ENCODE measurements at regions not wholly inside any gene's neighbourhood (a gene's known extent, or its start where the extent isn't known, plus 50 kb on each side); places are given as distances from the start of the nearest gene placed in this dataset.

GRCh38 chr2:199019898-199020507 lies 437.7 kb downstream of the SATB2 start:
- no peak overlapping the region for H3K4me3 ChIP-seq (ENCODE audit: low read depth, low read length)
- TF ChIP-seq CTCF (IDR thresholded peaks at IDR 0.05; ENCODE audit: insufficient read depth, low read depth, low read length), result peak; percentile 56
- peak; percentile 33 for DNase-seq (ENCODE audit: low read depth)

GRCh38 chr2:199018826-199019225 lies 438.9 kb downstream of the SATB2 start:
- no peak overlapping the region for H3K4me3 ChIP-seq (ENCODE audit: low read depth, low read length)
- peak; percentile 34 for DNase-seq (ENCODE audit: low read depth)
- TF ChIP-seq CTCF (IDR thresholded peaks at IDR 0.05; ENCODE audit: insufficient read depth, low read depth, low read length), result no peak

GRCh38 chr2:199015072-199015471 lies 442.7 kb downstream of the SATB2 start:
- DNase-seq (ENCODE audit: low read depth), result no peak
- no peak overlapping the region for H3K4me3 ChIP-seq (ENCODE audit: low read depth, low read length)
- no peak for TF ChIP-seq CTCF (IDR thresholded peaks at IDR 0.05; ENCODE audit: insufficient read depth, low read depth, low read length)

- no peak for TF ChIP-seq CTCF (IDR thresholded peaks at IDR 0.05; ENCODE audit: insufficient read depth, low read depth, low read length)
- DNase-seq (ENCODE audit: low read depth), result no peak
- no peak overlapping the region for H3K4me3 ChIP-seq (ENCODE audit: low read depth, low read length)
Observed at GRCh38 chr2:199014226-199014625, 443.5 kb downstream of the SATB2 start.

- no peak overlapping the region for H3K4me3 ChIP-seq (ENCODE audit: low read depth, low read length)
- DNase-seq (ENCODE audit: low read depth), result no peak
- TF ChIP-seq CTCF (IDR thresholded peaks at IDR 0.05; ENCODE audit: insufficient read depth, low read depth, low read length), result no peak
Observed at GRCh38 chr2:199011908-199012307, 445.8 kb downstream of the SATB2 start.

GRCh38 chr2:198994678-198995077 lies 463.1 kb downstream of the SATB2 start:
- H3K4me3 ChIP-seq (ENCODE audit: low read depth, low read length), result no peak overlapping the region
- no peak for TF ChIP-seq CTCF (IDR thresholded peaks at IDR 0.05; ENCODE audit: insufficient read depth, low read depth, low read length)
- no peak for DNase-seq (ENCODE audit: low read depth)

- no peak for DNase-seq (ENCODE audit: low read depth)
- no peak overlapping the region for H3K4me3 ChIP-seq (ENCODE audit: low read depth, low read length)
- no peak for TF ChIP-seq CTCF (IDR thresholded peaks at IDR 0.05; ENCODE audit: insufficient read depth, low read depth, low read length)
Observed at GRCh38 chr2:198991431-198991830, 466.3 kb downstream of the SATB2 start.
